HG03460 (cell line): ENCODE measurements at regions not wholly inside any gene's neighbourhood (a gene's known extent, or its start where the extent isn't known, plus 50 kb on each side); places are given as distances from the start of the nearest gene placed in this dataset.
"Not testable (repeated sequence)": the region's sequence is repeated elsewhere in the genome, so short reads cannot be mapped to it uniquely, and the experiment has no call there.

Experiments used
- ATAC-seq: cut with Tn5 transposase; IDR thresholded peaks from one replicate; pipeline ENCODE4 v1.9.1; 2021; ENCODE audit not compliant: unreplicated experiment

DNA sequence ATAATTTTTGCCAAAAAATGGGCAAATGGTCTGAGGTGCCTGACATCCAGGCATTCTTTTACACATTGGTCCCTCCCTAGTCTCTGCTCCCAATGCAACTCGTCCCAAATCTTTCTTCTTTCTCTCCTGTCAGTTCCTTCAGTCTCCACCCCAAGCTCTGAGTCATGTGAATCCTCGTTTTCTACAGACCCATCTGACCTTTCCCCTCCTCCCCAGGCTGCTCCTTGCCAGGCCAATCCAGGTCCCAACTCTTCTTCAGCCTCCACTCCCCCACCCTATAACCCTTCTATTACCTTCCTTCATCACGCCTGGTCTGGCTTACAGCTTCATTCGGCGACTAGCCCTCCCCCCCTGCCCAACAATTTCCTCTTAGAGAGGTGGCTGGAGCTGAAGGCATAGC, 55.3 kb downstream of the BBS10 start:
- ATAC-seq = not testable (repeated sequence)

DNA sequence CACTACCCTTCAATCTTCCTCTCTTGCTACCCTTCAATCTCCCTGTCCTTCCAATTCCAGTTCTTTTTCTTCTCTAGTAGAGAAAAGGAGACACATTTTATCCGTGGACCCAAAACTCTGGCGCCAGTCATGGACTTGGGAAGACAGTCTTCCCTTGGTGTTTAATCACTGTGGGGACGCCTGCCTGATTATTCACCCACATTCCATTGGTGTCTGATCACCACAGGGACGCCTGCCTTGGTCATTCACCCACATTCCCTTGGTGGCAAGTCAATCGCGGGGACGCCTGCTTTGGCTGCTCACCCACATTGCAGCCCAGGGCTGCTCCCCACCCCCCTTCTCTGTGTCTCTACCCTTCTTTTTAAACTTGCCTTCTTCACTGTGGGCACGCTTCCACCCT, 55.9 kb downstream of the BBS10 start:
- ATAC-seq = not testable (repeated sequence)

DNA sequence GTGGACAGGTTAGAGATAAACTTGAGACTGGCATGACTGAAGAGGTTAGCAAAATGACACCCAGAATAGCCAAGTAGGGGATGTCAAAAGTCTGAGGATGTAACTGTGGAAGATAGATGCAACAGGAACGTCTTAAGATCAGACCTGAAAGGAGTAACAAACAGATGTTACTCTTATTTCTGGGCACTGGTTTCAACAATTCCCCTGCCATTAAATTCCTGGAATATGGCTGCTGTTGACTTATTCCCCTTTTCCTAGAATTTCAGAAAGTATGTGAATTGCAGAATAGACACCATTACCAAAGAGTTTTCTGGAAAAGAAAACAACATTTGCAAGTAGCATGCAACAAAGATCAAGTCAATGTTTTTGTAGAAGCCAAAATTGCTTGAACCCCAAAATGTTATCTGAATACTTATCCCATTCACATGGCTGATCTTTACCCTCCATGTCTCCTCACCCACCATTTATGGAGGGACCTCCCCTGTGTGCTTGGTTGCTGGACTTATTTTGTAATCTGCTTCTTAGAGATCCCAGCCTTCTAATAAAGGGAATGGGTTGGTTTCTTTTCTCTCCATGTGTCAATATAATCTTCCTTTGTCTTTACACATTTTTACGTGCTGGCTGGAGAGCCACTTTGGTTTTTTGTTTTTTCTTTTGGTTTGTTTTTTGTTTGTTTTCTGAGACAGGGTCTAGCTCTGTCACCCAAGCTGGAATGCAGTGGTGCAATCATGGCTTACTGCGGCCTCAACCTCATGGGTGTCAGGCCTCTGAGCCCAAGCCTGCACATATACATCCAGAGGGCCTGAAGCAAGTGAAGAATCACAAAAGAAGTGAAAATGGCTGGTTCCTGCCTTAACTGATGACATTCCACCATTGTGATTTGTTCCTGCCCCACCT, 57.0 kb downstream of the BBS10 start:
- ATAC-seq = no peak

DNA sequence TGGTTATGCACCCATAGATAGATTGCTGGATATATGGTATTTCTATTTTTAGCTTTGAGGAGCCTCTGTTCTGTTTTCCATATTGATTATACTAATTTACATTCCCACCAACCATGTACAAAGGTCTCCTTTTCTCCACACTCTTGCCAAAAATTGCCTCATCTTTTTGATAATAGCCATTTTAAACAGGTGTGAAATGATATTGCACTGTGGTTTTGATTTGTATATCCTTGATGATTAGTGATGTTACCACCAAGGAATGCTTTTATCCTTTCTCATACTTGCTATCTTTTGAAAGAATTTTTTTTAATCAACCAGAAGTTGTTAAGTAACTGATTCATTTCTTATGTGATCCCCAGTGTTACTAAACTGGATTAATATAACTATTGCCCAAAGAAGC, 60.0 kb downstream of the BBS10 start:
- no peak for ATAC-seq

DNA sequence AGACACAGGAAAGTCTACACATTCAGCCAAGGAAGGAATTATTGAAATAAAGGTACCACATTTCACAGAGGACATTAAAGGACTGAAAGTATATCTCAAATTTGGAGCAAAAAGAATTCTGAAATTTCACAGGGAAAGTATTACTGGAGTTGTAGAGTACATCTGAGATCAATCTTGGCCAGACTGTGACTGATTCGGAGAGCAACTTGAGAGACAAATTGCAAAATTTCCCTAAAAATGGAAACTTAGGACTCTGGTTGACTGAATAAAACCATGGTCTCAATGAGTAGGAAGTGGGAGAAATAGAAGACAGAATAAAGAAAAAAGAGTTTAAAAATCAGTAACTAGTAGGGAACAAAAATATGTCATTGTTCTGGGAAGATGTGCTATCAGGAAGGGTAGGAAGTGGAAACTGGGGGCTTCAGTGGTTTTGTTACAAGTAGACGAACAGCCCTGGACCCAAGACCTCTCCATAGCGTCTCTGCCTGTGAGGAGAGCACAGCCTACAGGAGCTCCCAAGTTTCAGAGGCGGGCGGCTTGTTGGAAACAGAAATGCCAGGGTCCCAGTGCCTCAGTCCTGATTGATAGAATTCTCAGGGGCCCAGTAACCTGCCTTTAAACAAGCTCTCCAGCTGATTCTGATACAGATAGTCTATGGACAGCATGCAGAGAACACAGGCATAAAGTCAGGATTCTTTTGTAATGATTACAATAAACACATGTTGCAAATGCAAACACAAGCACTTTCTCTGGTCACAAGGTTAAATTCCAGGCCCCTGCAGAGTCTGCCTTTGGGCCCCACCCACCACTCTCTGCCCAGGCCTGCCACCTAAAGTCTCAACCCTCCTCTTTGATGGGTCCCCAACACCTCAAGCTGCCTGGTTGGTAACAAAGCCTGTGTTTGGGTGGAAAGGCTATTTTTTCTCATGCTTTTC, 63.1 kb downstream of the BBS10 start:
- no peak for ATAC-seq

DNA sequence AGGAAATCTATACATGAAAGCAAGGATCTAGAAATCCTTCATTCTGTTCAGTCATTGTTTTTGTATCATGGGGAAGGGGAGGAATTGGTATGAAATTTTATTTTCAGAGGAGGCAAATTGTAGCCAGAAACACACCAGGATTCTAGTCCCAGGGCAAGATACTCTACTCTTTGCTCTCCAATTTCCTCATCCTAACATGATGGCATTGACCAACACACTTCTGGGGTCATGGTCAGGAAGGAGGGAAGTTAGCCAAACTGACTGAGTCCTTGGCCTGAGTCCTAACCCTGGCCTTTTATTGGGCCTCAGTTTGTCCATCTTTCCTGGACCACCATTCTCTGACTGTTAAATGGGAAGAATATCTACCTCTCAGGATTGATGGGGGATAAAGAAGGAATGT, 65.5 kb downstream of the BBS10 start:
- no peak for ATAC-seq

DNA sequence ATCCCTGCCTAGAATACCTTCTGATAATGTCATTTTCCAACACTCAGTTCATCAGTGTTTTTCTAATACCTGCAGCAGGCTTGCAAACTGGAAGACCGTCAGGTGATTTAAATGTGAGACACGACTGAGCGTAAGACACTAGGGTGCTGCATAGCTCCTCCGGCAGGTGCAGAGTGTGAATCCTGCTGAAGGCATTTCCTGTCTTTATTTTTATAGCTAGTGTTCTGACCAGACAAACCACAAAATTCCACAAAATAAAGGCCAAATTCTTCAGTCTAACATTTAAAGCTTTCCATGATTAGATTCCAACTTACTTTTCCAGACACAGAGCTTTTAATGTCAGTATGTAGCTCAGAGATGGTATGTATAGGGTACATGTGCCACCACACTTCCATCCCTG, 70.7 kb downstream of the BBS10 start:
- ATAC-seq = no peak

DNA sequence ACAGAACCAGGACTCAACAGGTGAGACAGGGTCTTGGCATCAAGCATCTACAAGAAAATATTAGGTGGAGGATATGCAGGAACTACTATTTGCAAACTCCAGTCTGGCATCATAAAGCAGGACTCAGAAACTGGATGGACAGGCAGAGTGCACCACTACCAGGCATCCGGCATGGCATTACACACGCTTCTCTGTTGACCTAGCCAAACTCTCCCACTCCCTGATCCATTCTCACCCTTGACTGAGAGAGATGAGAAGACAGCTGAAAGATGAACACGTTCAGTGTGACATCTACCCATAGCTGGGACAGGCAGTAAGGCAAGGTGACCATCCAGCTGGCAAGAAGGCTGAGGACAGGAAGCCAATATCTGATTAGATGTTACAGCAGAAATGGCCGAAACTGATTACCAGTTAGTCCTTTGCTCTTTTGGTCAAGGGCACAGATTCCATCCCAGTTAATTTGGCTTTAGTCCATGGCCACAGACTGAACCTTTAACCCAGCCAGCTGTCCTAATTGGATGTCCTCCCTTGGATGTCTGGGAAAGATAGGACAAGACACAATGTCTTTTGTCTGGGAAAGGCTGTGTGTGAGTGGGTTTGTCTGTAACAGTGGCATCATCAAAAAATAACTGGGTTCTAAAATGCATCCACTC, 71.6 kb downstream of the BBS10 start:
- no peak for ATAC-seq

DNA sequence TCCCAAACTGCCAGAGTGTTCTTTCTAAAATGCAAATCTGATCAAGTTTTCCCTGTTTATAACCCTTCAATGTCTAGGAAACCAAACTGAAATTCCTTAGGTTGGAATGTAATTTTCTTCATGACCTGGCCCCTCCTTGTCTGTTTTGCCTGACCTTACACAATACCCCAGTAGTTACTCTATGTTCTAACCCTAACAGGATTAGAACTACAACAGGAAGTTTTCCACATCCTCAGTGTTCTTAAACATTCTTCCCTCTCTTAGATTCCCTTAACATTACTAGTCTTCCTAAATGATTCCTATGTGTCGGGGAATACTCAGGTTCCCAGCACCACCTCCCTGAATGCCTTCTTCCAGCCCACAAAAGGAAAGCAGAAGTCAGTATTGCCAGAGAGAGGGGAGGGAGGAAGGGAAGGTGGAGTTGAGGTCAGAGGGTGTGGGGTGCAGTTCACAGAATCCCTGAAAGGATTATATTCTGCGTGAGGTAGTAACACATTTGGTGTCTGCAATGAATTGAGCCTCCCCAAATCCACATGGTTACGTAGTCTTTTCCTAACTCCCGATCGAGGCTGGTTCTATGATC, 72.6 kb downstream of the BBS10 start:
- no peak for ATAC-seq

DNA sequence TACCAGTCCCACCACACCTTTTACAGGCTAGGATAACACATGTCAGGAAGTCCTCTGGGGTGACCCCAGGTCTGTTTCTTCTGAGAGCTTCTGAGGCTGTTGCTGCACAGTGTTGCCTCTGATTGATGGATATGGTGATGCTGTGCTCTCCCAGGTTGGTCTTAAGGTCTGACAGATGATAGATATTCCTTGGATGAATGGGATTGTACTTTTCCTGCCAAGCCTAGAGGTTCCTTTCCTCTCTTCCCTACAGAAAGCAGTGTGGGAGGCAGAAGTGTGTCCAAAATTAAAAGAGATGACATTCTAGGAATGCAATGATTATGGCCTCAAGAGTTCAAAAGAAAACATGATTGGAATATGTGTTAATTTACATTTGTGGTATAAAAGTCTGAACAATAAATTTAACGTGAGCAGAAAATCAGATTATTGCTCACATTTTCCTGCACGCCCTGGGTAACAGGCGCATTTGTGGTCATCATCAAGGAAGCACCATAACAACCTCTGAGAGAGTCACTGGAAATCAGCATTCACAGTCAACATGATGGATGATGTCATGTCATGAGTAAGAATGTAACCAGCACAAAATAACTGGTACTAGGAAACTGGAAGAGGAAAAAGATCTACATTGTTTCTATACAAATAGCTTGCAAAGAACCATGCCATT, 73.7 kb downstream of the BBS10 start:
- no peak for ATAC-seq

DNA sequence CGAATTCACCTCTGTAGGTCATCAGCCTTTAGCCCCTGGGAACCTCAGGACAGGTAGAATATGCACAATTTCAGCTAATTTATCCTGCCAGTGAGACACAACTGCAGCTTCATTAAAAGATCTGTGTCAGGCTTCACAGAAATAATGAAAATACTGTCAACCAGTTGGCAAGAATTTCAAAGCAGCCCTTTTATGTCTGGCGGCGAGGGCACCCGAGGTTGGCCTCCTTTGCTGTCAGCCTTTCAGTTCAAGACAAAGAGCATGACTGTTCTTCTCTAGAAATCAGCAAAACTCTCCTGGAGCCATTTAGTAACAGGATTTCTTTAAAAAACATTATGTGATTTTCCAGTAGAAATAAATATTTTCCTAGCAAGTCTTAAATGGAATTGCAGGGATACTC, 75.9 kb downstream of the BBS10 start:
- no peak for ATAC-seq

DNA sequence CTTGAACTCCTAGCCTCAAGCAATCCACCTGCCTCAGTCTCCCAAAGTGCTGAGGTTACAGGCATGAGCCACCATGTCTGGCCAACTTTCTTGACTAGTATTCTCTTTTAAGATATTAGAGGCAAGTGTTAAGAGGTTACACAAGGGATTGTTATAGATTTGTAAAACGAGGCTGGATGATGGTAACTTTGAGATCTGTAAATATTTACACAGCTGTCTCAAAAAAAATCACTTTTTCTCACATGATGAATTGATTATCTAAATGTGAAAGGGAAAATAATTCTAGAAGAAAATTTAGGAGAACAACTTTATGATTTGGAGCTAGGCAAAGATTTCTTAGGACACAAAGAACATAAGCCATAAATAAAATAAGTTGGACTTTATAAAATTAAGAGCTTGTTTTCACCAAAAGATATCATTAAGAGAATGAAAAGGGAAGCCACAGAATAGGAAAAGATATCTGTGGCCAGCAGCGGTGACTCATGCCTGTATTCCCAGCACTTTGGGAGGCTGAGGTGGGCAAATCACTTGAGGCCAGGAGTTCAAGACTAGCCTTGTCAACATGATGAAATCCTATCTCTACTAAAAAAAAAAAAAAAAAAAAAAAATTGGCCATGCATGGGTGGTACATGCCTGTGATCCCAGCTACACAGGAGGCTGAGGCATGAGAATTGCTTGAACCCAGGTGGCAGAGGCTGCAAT, 77.4 kb downstream of the BBS10 start:
- no peak for ATAC-seq

DNA sequence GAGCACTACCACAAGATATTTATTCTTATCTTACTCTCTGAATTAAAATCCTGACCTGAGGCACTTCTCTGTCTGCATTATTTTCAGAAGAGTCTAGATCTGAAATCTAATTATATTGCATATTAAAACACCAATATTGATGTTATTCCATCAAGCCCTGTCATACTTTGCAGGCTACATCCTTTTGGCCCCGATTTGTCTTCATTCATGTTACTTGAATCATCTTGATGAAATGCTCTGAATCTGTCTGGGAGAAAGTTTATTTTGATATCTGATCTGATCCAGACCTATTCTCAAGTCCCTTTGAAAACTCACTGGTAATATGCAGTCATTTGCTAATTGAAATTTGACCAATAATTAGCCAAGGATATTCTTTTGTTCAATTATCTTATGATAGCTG, 79.9 kb downstream of the BBS10 start:
- ATAC-seq = no peak

DNA sequence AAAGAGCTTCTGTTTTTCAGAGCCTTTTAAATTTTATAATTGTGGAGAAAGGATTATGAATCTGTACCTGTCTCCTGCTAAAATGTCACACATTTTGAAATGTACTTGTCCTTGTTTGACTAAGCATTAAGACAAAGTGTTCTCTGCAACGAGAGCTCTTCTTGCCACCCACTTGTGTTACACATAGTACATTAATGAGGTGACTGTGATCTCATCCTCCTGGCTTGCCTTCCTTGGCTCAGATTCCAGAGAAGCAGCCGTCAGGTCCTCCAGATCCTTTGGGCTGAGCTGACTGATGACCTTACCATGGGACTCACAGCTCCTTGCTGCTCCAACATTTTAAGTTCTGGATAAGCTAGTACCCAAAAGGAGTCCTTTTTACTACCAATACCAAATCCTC, 81.4 kb downstream of the BBS10 start:
- ATAC-seq = no peak

DNA sequence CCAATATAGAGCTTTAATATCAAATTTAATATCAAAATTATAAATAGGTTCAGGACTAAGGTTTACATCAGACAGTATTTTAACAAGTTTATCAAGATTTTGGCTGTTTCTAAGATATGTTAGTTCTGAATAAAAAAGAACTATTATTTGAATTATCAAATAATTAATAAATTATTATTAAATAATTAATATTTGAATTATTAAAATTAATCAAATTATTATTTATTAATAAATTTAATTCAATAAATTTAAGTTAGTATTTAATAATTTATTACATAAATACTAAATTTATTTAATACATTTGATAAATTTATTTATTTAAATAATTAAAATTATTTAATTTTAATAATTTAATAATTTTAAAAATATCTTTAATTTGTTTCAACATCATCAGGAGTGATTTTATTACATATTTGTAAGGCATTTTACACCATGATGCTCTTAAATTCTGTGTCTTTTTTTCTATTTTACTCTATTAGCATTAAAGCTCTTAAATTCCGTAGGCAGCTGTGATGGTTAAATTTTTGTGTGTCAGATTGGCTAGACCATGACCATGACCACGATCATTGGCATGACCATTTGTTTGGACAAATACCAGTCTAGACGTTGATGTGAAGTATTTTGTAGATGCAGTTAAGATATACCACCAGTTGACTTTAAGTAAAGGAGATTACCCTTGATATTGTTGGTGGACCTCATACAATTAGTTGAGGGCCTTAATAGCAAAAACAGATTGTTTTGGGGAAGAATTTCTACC, 82.6 kb downstream of the BBS10 start:
- ATAC-seq = no peak

DNA sequence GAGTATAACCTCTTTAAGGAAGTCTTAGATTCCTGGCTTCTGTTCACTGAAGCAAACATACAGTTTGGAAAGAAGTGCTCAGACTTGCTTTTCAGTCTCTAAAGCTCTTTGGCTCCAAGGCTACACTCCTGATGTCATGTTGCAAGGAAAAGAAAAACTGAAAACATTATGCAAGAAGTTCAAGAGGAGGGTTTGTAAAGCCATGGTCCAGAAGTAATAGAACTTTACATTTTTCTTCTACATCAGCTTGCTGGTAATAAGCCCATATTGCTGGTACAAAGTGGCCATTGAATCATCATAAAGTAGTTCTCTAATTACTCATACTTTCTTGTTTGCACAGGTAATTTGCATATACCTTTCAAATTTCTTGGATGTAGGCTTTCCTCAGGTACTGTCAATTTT, 83.6 kb downstream of the BBS10 start:
- ATAC-seq = no peak

DNA sequence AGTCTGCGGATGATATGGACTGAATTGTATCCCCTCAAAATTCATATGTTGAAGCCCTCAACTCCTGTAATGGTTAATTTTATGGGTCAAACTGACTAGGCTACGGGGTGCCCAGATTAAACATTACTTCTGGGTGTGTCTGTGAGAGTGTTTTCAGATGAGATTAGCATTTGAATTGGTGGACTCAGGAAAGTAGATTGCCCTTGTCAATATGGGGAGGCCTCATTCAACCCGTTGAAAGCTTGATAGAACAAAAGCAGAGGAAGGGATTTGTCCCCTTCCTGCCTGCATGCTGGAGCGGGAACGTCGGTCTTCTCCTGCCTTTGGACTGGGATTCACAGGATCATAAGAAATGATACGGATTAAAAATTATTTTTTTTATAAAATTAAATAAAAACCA, 84.5 kb downstream of the BBS10 start:
- no peak for ATAC-seq

DNA sequence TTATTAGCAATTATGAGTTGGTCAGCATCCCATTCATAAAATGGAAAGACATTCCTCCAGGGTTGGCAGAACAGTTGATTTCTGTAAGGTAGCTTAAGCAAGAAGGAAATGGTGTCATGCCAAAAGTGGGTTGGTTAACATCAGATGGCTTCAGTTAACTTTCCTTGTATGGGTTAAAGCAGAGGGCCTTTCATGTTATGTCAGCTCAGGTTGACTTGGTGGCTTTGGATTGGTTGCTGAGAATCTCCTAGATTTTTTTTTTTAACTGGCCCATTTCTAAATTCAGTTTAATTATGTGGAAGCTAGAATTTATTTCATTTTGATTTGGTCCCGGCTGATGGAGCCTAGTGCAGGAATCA, 87.8 kb downstream of the BBS10 start:
- ATAC-seq = no peak

DNA sequence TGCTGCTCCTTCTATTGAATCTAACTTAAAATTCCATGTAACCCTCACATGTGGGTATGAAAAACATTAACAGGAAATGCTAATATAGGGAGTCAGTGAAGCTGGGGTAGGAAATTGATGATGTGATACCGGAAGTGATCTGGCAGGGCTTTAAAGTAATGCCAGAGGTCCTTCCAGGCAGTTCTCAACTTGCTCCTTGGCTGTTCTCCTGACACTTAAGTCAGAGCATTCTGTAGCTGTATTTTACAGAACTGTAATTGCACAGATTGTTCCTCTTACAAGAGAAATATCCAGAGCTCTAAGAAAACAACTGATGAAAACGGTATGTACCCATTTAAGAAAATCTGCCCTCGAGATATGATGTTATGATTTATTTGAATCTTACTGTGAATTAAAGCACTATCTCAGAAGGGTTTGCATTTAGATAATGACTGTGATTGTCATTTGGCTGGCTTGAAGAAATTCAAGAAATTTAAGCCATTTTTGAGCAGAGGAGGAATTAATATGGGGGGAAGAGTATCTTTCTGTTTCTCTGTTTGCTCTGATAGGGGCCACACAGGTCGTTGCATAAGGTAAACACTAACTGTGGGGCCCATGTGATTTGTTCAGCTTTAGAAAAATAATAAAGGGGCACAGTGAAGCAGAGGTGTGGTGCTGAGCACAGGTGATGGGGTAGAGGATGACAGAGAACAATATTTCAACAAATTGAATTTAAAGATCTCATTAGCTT, 88.4 kb downstream of the BBS10 start:
- no peak for ATAC-seq
